ENCODE measurements at regions not wholly inside any gene's neighbourhood (a gene's known extent, or its start where the extent isn't known, plus 50 kb on each side); places are given as distances from the start of the nearest gene placed in this dataset.

DNA sequence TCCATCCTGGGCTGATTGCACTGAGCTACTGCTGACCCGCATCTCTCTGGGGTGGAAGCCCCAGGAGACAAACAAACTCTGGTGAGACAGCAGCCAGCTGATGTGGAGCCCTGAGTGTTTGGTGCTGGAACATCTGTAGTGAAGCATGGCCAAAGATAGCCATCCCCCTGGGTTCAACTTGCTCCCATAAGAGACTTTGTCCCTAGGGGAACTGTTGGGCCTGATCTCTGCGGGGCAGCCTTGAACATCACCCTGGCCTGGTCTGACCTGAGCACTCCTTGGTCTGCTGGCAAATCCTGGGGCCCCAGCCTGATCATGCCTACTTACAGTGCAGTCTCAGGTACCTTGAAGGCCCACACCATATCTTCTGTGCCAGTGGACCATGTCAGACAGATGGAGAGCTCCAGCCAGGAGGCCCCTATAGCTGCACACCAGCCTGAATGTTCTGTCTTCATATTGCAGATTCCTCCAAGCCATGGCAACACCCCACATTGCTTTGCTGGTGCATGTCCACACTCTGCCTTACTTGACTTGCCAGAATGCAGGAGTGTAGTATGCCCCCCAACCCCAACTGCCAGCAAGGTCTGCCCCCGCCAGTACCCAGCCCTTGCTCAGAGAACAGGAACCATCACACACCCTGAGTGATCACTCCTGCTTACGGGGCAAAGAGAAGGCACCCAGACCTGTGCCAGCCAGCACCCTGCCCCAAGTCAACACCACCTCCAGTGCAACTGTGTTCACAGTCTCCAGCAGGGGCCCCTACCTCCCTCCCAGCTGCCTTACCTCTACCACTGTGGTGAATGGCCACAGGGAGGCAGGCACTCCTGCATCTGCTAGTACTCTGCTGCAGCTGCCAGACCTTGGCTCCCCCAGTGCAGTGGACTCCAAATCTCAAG, 690.5 kb upstream of the NR5A2 start:
- TF ChIP-seq POLR2AphosphoS5 (IDR thresholded peaks at IDR 0.05) (no peak), POLR2A (IDR thresholded peaks at IDR 0.05) (no peak), EP300 (IDR thresholded peaks at IDR 0.05) (no peak)
- TF ChIP-seq, protein P1, sequence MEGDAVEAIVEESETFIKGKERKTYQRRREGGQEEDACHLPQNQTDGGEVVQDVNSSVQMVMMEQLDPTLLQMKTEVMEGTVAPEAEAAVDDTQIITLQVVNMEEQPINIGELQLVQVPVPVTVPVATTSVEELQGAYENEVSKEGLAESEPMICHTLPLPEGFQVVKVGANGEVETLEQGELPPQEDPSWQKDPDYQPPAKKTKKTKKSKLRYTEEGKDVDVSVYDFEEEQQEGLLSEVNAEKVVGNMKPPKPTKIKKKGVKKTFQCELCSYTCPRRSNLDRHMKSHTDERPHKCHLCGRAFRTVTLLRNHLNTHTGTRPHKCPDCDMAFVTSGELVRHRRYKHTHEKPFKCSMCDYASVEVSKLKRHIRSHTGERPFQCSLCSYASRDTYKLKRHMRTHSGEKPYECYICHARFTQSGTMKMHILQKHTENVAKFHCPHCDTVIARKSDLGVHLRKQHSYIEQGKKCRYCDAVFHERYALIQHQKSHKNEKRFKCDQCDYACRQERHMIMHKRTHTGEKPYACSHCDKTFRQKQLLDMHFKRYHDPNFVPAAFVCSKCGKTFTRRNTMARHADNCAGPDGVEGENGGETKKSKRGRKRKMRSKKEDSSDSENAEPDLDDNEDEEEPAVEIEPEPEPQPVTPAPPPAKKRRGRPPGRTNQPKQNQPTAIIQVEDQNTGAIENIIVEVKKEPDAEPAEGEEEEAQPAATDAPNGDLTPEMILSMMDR (IDR thresholded peaks at IDR 0.05) = no peak
- H3K9me3 ChIP-seq = no peaks in the 10 kb centered on the region
- H3K27me3 ChIP-seq = no peaks in the 10 kb centered on the region
- DNase-seq (peak in 1 of 2 donors; percentile 2), ATAC-seq (ENCODE audit: low FRiP score in 2 of 2) (peak in 1 of 2 donors; percentile 53)
- WGBS, 2 donors = 98% methylated on average over 4 of the region's 4 CpGs; no CpG with 5 or more reads in 1 of the 2 donors
- no peak overlapping the region for H3K4me3 ChIP-seq
- no peaks in the 10 kb centered on the region for H3K4me1 ChIP-seq
- H3K27ac ChIP-seq = no peak overlapping the region
- no peaks in the 10 kb centered on the region for H3K36me3 ChIP-seq

DNA sequence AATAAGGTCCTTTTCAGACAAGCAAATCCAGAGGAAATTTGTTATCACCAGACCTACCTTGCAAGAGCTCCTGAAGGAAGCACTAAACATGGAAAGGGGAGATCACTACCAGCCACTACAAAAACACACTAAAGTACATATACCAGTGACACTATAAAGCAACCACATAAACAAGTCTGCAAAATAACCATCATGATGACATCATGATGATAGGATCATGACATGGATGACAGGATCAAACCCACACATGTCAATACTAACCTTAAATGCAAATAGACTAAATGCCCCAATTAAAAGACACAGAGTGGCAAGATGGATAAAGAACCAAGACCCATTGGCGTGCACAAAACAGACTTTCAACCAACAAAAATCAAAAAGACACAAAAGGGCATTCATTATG, 688.8 kb upstream of the NR5A2 start:
- WGBS, 2 donors = 75 to 96% methylated on average over 1 of the region's 1 CpG
- no peaks in the 10 kb centered on the region for H3K4me1 ChIP-seq
- H3K36me3 ChIP-seq = no peaks in the 10 kb centered on the region
- H3K9me3 ChIP-seq = no peaks in the 10 kb centered on the region
- ATAC-seq (ENCODE audit: low FRiP score in 2 of 2) (no peak), DNase-seq (no peak)
- no peaks in the 10 kb centered on the region for H3K27me3 ChIP-seq
- TF ChIP-seq POLR2AphosphoS5 (IDR thresholded peaks at IDR 0.05) (no peak), EP300 (IDR thresholded peaks at IDR 0.05) (no peak), POLR2A (IDR thresholded peaks at IDR 0.05) (no peak)
- TF ChIP-seq, protein P1 (IDR thresholded peaks at IDR 0.05) = no peak
- H3K27ac ChIP-seq = no peak overlapping the region
- H3K4me3 ChIP-seq = no peak overlapping the region

DNA sequence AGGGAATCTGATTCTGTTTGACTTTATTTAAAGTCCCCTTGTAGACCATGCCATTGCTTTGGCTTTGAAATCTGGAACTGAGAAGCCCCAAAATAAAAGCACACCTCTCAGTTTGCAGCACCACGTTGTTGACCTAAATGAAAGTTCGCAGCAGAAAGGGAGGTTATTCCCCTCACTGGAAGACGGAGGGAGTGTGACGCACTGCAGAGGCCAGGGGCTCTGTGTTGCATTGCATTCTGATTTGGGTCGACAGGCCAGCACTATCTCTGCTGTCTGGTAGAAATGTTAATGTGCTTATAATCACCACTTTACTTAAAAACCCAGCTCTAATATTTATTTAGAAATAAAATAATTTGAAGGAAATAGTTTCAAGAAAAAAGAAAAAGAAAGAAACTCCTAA, 675.2 kb upstream of the NR5A2 start:
- ATAC-seq (ENCODE audit: low FRiP score in 2 of 2) = no peak
- 66 to 77% methylated on average over 5 of the region's 5 CpGs for WGBS, 2 donors
- Histone ChIP-seq H3K36me3 (no peaks in the 10 kb centered on the region), H3K27me3 (no peaks in the 10 kb centered on the region), H3K27ac (no peak overlapping the region), H3K4me1 (no peaks in the 10 kb centered on the region), H3K9me3 (no peaks in the 10 kb centered on the region), H3K4me3 (no peak overlapping the region)
- no peak for DNase-seq
- no peak for TF ChIP-seq POLR2AphosphoS5 (IDR thresholded peaks at IDR 0.05)
- TF ChIP-seq EP300 (IDR thresholded peaks at IDR 0.05) = no peak
- TF ChIP-seq POLR2A (IDR thresholded peaks at IDR 0.05) = no peak
- TF ChIP-seq, protein P1 (IDR thresholded peaks at IDR 0.05) = no peak

DNA sequence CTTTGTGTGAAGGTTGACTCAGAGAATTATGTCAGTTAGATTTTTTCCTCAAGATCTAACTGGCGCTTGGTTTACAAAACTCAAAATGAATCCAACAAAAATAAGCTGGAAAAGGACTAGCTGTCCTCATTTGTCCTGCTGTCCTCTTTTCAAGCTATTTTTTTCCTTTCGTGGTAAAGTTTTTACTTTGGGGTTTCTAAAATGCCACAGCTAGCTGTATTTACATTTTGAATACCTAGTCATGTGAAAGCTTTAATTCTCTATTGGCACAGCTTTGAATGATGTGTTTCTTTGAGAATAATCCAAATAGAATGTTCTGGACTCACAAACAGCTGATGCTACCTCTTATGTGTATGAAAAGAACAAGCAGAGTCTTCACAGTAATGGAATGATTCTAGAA, 673.6 kb upstream of the NR5A2 start:
- no peaks in the 10 kb centered on the region for H3K36me3 ChIP-seq
- no peak overlapping the region for H3K4me3 ChIP-seq
- TF ChIP-seq POLR2A (IDR thresholded peaks at IDR 0.05) = no peak
- TF ChIP-seq EP300 (IDR thresholded peaks at IDR 0.05) = no peak
- TF ChIP-seq, protein P1 (IDR thresholded peaks at IDR 0.05) = no peak
- no peak for TF ChIP-seq POLR2AphosphoS5 (IDR thresholded peaks at IDR 0.05)
- no peaks in the 10 kb centered on the region for H3K4me1 ChIP-seq
- no peaks in the 10 kb centered on the region for H3K9me3 ChIP-seq
- WGBS, 2 donors = 85 to 90% methylated on average over 2 of the region's 2 CpGs
- no peak overlapping the region for H3K27ac ChIP-seq
- no peak for ATAC-seq (ENCODE audit: low FRiP score in 2 of 2)
- no peaks in the 10 kb centered on the region for H3K27me3 ChIP-seq
- DNase-seq = no peak

DNA sequence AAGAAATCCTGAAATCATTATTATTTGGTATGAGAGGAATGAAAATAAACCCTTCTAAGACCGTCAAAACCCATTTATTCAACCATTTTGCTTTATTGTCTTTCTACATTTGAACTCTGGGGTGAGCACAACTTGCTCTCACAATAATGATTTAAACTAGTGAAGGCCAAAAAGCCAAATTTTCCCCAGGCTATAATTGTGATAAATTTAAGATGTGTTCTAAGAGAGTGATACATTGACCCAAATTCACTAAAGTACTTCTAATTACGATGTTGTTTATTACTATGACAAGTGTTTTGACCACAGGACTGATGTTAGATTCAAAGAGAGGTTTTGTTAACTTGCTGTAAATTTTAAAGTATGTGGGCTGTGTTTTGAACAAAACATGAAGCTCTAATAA, 670.9 kb upstream of the NR5A2 start:
- Histone ChIP-seq H3K27me3 (no peaks in the 10 kb centered on the region), H3K36me3 (no peaks in the 10 kb centered on the region), H3K27ac (no peak overlapping the region), H3K4me3 (no peak overlapping the region), H3K9me3 (no peaks in the 10 kb centered on the region), H3K4me1 (no peaks in the 10 kb centered on the region)
- ATAC-seq (ENCODE audit: low FRiP score in 2 of 2) = no peak
- TF ChIP-seq, protein P1 (IDR thresholded peaks at IDR 0.05) = no peak
- no peak for DNase-seq
- WGBS, 2 donors = 75 to 87% methylated on average over 2 of the region's 2 CpGs

All from upper lobe of left lung (tissue), 6 donors.